Pancreas (tissue), 10 donors: ENCODE measurements at regions not wholly inside any gene's neighbourhood (a gene's known extent, or its start where the extent isn't known, plus 50 kb on each side); places are given as distances from the start of the nearest gene placed in this dataset.
A peak's percentile ranks its signal among the peaks of the same experiment; 100 is the strongest.

ENCODE experiments used
- ATAC-seq, 4 donors: fragments of 200-7000 bp; cut with Tn5 transposase; one replicate each; pipeline versions ENCODE4 v1.8.0 to v1.9.1; 2020; ENCODE audit warnings: mild to moderate bottlenecking in 4 of 4, moderate library complexity in 4 of 4
- DNase-seq, 6 donors: peaks; one replicate each; pipeline ENCODE4 v3.0.0-alpha.2; 2020
- FAIRE-seq: peaks from 2 replicates; lab custom pipeline; 2012; peaks lifted over from hg19 to GRCh38; lab: Jason Lieb, UNC
- H3K27ac ChIP-seq, 4 donors: fragments of 200-600 bp; sonication (generic); 1 replicate in 3 of 4; 2 replicates in 1 of 4; pipeline versions ENCODE4 v1.5.0 to v1.8.0; 2020
- H3K27me3 ChIP-seq, 4 donors: fragments of 200-600 bp; one replicate each; pipeline ENCODE4 v1.8.0; 2021
- H3K36me3 ChIP-seq, 3 donors: fragments of 200-600 bp; sonication (generic) in 1 of 3; one replicate each; pipeline versions ENCODE4 v1.5.0 to v1.8.0; 2020 to 2021
- H3K4me1 ChIP-seq, 3 donors: fragments of 200-600 bp; one replicate each; pipeline ENCODE4 v1.8.0; 2021
- H3K4me3 ChIP-seq, 4 donors: fragments of 200-600 bp; sonication (generic) in 2 of 4; one replicate each; pipeline versions ENCODE4 v1.5.0 to v1.8.0; 2020 to 2021
- H3K9me3 ChIP-seq, 4 donors: fragments of 200-600 bp; one replicate each; pipeline ENCODE4 v1.8.0; 2021
- WGBS, 2 donors: extraction: QIAGEN DNeasy Blood & Tissue Kit; methylation state at CpG; one replicate each; pipeline ENCODE4 v1.1.7; 2013; 5-methylcytosine and 5-hydroxymethylcytosine counted together
- intact Hi-C, 3 donors: fragments of 100-400 bp; cut with DNase I; formaldehyde crosslinking; loops; one replicate each; pipeline versions ENCODE4 v1.11.1 to v1.14.2; 2022
- TF ChIP-seq, protein P1 (sequence below), 4 donors: fragments of 200-600 bp; sonication (generic) in 3 of 4; IDR thresholded peaks; one replicate each; pipeline versions ENCODE4 v1.5.0 to v1.8.0; 2021; ENCODE audit warnings: antibody characterized with exemption in 4 of 4
- donor health status: healthy with polysubstance abuse.
- donor health status: DM: no; HTN: no; CAD: no; lungs with moderate emphysema.
- donor health status: DM: no; HTN: no; CAD: no.
- donor health status: control.
- donor health status: control.
- donor health status: Bipolar disorder and iron deficiency.
- donor health status: DM: yes; HTN: yes; CAD: no.
- donor health status: DM: no; HTN: no; CAD: no.
- donor health status: DM: no; HTN: no; CAD: no.
- donor health status: DM: yes; HTN: yes; CAD: no.

DNA sequence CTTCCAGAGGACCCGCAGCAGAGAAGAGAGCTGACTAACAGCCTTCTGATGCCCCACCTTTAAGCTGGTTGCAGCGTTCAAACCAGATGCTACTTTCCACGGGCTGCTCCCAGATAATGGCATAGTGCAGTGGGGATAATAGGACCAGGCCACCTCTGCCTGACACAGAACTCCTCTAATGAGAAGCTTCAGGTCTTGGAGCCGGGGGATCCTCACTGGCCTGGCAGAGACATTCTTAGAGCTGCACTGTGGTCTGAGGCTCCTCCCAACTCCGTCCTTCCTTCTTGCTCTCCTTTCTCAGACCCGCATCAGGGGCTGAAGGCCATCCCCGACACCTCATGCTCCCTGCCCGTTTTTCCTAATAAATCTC is 206.6 kb upstream of the MARCKS start:
- no peak for ATAC-seq

DNA sequence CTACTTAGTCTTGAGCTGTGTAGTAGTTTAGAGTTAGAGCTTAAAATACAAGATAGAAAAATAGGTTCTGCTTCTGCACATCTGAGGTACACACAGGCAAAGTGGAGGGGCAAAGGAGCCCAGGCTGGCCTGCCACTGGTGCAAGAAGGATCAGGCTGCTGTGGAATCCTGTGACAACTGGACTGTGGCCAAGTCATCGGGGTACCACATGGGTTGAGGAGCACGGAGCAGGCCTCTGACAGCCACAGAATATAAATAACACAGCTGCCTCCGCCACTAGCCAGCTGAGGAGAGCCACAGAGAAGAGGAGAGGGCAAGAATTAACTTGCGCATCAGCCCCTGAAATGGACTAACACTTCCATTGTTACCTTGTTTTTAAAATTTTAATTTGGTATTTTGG is 206.0 kb upstream of the MARCKS start:
- Histone ChIP-seq H3K4me3 (no peak overlapping the region), H3K36me3 (no peaks in the 10 kb centered on the region), H3K9me3 (no peaks in the 10 kb centered on the region), H3K27me3 (no peaks in the 10 kb centered on the region), H3K27ac (no peak overlapping the region), H3K4me1 (peaks cover 13 to 38% (median 25%) of the 10 kb centered on the region in 3 donors)
- FAIRE-seq = no peak
- peak in 2 of 6 donors; percentile 20 to 30 for DNase-seq
- TF ChIP-seq, protein P1, sequence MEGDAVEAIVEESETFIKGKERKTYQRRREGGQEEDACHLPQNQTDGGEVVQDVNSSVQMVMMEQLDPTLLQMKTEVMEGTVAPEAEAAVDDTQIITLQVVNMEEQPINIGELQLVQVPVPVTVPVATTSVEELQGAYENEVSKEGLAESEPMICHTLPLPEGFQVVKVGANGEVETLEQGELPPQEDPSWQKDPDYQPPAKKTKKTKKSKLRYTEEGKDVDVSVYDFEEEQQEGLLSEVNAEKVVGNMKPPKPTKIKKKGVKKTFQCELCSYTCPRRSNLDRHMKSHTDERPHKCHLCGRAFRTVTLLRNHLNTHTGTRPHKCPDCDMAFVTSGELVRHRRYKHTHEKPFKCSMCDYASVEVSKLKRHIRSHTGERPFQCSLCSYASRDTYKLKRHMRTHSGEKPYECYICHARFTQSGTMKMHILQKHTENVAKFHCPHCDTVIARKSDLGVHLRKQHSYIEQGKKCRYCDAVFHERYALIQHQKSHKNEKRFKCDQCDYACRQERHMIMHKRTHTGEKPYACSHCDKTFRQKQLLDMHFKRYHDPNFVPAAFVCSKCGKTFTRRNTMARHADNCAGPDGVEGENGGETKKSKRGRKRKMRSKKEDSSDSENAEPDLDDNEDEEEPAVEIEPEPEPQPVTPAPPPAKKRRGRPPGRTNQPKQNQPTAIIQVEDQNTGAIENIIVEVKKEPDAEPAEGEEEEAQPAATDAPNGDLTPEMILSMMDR (IDR thresholded peaks at IDR 0.05) = no peak
- intact Hi-C loops = no loop called here
- ATAC-seq = no peak
- WGBS, 2 donors = 58 to 69% methylated on average over 4 of the region's 4 CpGs

More for the DNA sequence above, 206.6 kb upstream of the MARCKS start:
- H3K27ac ChIP-seq = peak overlapping the region in 2 of 4 donors; percentile 73 to 75
- no peaks in the 10 kb centered on the region for H3K9me3 ChIP-seq
- H3K4me3 ChIP-seq = no peak overlapping the region
- WGBS, 2 donors = 84 to 85% methylated on average over 8 of the region's 8 CpGs
- no peak for FAIRE-seq
- H3K27me3 ChIP-seq = no peaks in the 10 kb centered on the region
- H3K4me1 ChIP-seq = peaks cover 13 to 43% (median 22%) of the 10 kb centered on the region in 3 donors
- no peaks in the 10 kb centered on the region for H3K36me3 ChIP-seq
- intact Hi-C loops = no loop called here
- TF ChIP-seq, protein P1 (IDR thresholded peaks at IDR 0.05) = no peak
- no peak for DNase-seq

DNA sequence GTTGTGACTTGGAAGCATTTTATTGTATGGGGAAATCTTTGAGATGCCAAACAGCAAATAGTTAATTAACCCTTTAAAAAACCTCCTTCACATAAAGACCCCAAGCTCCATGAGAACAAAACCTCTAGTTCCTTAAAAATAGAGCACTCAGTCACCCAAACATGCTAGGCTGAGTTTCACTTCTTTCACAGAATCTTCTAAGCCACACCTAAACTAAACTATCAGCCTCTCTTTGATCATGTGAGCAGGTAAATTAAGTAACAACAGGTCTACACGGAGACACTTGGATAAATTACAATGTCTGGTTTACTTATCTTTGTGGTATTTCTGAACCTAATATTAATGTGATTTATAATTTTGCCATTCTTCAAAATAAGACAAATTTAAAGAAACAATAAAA is 205.2 kb upstream of the MARCKS start:
- H3K4me1 ChIP-seq = peaks cover 13 to 38% (median 25%) of the 10 kb centered on the region in 3 donors
- TF ChIP-seq, protein P1 (IDR thresholded peaks at IDR 0.05) = no peak
- no peaks in the 10 kb centered on the region for H3K9me3 ChIP-seq
- no peak overlapping the region for H3K27ac ChIP-seq
- H3K27me3 ChIP-seq = no peaks in the 10 kb centered on the region
- no peak overlapping the region for H3K4me3 ChIP-seq
- no peak for ATAC-seq
- intact Hi-C loops = no loop called here
- no peaks in the 10 kb centered on the region for H3K36me3 ChIP-seq
- 7 to 19% methylated on average over 1 of the region's 1 CpG for WGBS, 2 donors
- no peak for FAIRE-seq
- DNase-seq = no peak

DNA sequence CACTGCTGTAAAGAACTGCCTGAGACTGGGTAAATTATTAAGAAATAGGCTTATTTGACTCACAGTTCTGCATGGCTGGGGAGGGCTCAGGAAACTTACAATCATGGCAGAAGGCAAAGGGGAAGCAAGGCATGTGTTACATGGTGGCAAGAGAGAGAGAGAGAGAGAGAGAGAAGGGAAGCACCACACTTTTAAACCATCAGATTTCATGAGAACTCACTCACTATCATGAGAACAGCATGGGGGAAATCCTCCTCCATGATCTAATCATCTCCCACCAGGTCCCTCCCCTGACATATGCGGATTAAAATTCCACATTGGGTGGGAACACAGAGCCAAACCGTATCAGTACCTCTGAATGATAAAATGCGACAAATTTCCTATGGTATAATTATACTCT is 203.9 kb upstream of the MARCKS start:
- no peak for FAIRE-seq
- TF ChIP-seq, protein P1 (IDR thresholded peaks at IDR 0.05) = no peak

DNA sequence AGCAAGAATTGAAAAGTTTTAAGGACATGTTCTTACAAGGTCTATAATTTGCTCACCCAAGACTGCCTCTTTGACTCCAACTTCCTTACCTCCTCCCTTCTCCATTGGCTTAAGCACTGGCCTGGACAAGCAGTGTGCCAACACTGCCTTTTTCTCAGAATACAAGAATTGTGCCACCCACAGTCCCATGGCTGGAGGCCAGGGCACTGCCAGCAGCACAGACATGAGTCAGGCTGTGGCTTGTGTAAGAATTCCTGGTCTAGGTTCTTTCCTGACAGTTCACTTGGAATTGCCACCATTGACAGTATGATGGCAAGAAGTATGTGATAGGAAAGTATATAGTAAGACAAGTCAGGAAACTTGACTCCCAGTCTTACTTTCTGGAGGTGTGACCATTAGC is 202.7 kb upstream of the MARCKS start:
- Histone ChIP-seq H3K27ac (peak overlapping the region in 3 of 4 donors; percentile 10 to 83 (median 83)), H3K4me3 (no peak overlapping the region), H3K9me3 (no peaks in the 10 kb centered on the region), H3K36me3 (no peaks in the 10 kb centered on the region), H3K4me1 (peaks cover 5 to 28% (median 14%) of the 10 kb centered on the region in 3 donors), H3K27me3 (no peaks in the 10 kb centered on the region)
- intact Hi-C loops = no loop called here
- TF ChIP-seq, protein P1 (IDR thresholded peaks at IDR 0.05) = no peak
- ATAC-seq (peak; percentile 95 to 98 (median 96)), FAIRE-seq (no peak), DNase-seq (peak; percentile 84 to 96 (median 94))

More for the DNA sequence above, 203.9 kb upstream of the MARCKS start:
- H3K36me3 ChIP-seq = no peaks in the 10 kb centered on the region
- no peak for ATAC-seq
- peaks cover 12 to 35% (median 24%) of the 10 kb centered on the region in 3 donors for H3K4me1 ChIP-seq
- H3K27me3 ChIP-seq = no peaks in the 10 kb centered on the region
- intact Hi-C loops = no loop called here
- peak overlapping the region in 1 of 4 donors; percentile 83 for H3K27ac ChIP-seq
- DNase-seq = no peak
- 96 to 98% methylated on average over 3 of the region's 3 CpGs for WGBS, 2 donors
- H3K9me3 ChIP-seq = no peaks in the 10 kb centered on the region
- no peak overlapping the region for H3K4me3 ChIP-seq
